Astrocyte (in vitro differentiated cells and primary cell): ENCODE measurements at regions not wholly inside any gene's neighbourhood (a gene's known extent, or its start where the extent isn't known, plus 50 kb on each side); places are given as distances from the start of the nearest gene placed in this dataset.

ENCODE experiments used
- CTCF ChIP-seq: IDR thresholded peaks from 2 replicates; pipeline ENCODE4 v1.5.1; 2011; ENCODE audit warnings: low read depth, mild to moderate bottlenecking, inconsistent platforms, low read length, moderate library complexity; ENCODE audit not compliant: insufficient read depth
- EZH2 ChIP-seq: IDR thresholded peaks from 2 replicates; pipeline ENCODE4 v1.6.1; 2012; ENCODE audit warnings: mild to moderate bottlenecking, low read length, inconsistent platforms; ENCODE audit not compliant: insufficient read depth

- TF ChIP-seq EZH2 (no peak), CTCF (no peak)
These were observed 700.5 kb downstream of the TENT5A start for GRCh38 chr6:81051952-81052351.
